ENCODE measurements at regions not wholly inside any gene's neighbourhood (a gene's known extent, or its start where the extent isn't known, plus 50 kb on each side); places are given as distances from the start of the nearest gene placed in this dataset.

DNA sequence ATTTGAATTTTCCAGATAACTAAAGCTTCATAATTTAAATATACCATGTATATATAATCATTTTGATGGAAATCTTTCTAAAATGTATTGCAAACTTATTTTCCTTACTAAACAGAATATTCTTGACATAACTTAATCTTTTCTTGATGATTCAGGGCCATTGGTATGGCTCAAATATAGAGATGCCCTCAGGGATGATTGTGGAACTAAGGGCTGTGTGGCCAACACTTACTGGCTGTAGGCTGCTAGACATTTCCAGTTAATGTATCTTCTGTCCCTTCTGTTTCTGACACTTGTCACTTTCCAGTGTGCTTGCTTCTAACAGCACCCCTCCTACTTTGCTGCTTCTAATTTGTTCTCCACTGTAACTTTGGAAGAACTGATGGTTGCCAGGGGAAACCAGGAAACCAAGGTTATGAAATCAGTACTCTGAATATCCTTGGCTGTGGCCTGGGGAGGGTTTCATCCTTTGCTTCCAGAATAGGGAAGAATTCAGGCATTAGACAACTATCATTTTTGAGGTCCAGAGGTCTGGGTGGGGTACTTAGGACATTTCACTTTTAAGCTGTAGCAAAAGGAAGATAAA is 697.2 kb downstream of the ETS1 start:
- DNase-seq (ENCODE audit: low read depth), result peak; percentile 35

GRCh38 chr11:127888386-127888785 is 699.0 kb downstream of the ETS1 start:
- DNase-seq (ENCODE audit: low read depth), result no peak

DNA sequence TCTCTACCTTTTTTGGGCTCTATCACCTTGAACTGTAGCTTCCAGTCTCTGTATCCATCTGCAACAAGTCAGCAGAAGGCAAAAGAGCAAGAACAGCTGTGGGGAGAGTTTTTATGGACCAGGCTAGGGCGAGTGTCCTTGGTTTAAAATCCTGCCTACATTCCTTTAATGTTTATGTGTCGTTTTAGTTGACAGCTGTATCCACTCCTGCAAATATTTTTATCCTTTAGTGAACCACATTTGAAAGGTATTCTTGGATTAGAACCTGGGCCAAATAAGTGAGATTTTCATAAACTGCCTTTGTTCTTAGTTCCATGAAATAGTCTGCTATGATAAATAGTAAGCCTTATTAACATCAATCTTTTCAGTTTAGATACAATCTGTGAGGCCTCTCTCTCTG is 712.2 kb downstream of the ETS1 start:
- peak; percentile 66 for DNase-seq (ENCODE audit: low read depth)

GRCh38 chr11:127873478-127873877 is 713.9 kb downstream of the ETS1 start:
- peak; percentile 26 for DNase-seq (ENCODE audit: low read depth)

GRCh38 chr11:127866109-127866508 is 721.2 kb downstream of the ETS1 start:
- no peak for DNase-seq (ENCODE audit: low read depth)

DNA sequence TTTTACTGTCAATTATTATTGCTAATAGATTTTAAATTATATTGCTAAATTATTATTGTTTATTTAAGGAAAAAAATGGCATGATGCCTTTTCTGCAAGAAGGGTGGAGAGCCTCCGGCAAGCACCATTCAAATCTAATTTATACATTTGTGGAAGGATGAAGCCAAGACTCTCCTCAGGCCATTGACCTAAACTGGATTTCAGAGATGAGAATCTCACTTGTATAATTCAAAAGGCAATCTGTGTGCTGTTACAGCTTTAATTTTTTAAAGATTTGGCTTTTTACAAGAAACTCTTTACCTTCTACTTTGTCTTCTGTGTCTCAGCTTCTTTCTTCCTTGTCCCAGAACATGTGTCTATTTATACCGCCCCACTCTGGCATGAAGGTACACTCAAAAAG is 722.5 kb downstream of the ETS1 start:
- DNase-seq (ENCODE audit: low read depth), result no peak

DNA sequence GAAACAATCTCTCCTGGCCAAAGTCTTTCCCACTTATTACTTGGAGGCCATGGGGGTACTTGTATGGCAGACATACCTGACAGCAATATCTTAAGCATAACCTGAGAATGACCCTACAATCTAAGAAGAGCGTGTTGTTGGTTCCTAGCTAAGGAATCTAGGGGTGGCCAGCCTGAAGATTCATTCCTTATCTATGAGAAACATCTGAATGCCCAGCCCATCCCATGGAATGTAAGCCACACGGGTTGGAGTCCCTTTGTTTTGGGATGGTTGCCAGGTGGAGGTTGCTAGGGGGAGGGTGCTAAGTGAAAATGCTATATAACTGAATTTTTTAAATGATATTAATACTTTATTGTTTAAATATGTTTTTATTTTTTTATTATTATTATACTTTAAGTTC is 725.0 kb downstream of the ETS1 start:
- DNase-seq (ENCODE audit: low read depth), result peak; percentile 81

DNA sequence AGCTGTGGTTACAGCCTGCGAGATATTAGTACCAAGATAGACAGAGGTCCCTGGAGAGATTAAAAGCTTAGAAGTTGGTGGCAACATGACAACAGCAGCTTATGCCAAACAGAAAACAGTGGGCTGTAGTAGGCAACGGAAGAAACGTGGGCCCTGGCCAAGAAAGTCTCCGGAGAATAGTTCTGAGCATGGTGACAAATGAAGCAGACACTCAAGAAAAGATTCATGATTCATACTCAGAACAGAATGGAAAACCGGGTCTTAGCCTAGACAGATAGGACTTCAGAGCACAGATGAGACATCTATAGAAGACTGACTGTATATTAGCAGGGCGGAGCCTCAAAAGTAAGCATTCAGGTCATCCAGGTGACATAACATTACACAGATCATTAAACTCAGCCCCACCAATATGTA is 727.4 kb downstream of the ETS1 start:
- peak; percentile 97 for DNase-seq (ENCODE audit: low read depth)

GRCh38 chr11:127844876-127845275 is 742.5 kb downstream of the ETS1 start:
- no peak for DNase-seq (ENCODE audit: low read depth)

DNA sequence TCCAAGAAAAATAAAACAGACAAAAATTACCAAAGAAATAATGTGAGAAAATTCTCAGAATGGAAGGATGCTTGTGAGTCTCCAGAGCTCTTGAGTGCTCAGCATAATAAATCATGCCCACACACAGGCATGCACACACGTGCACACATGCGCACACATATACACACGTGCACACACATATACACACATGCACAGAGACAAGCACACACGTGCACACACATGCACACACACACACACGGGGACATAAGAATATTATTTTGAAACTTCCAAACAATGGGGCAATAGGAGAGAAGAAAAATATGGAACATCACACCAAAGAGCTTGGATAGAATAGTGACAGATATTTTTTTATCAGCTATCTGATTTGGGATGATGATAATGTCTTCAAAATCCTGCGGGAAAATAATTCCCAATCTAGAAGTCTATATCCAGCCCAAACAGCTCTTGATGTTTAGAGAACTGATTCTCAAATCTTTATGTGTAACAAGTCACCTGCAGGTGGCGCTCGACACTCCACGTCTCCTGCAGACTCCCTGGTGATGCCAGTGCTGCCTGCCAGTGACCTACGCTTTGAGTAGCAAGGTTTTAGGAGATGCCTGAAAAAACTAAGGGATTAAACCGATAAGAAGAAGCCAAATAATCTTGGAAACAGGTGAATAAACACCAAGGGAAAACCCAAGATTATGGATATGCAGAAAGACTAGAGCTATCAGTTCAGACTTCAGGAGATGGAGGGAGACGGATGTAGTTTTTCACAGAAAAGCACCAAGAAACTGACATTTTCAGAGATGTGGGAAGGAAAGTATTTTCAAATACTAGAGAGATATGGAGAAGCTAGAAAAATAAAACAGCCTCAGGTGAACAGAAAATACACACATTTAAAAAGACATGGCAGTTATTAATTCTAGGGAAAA is 743.6 kb downstream of the ETS1 start:
- peak; percentile 87 for DNase-seq (ENCODE audit: low read depth)

DNA sequence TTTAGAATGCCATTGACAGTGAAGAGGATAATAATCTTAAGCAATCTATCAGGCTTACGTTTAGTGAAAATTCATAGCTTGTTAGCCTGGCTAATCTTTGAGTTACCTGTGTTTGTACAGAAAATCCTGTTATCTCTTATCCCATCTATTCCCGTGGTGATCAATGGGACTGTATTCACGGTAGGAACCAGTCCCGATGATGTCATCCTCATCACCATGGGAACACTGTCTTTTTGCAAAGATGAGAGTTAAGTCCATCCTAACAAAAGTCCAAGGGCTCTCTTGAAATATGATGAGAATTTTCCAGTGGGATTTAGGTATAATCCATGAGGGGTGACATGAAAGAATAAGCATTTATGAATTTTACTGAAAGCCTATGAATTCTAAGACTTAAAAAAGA is 762.2 kb downstream of the ETS1 start:
- no peak for DNase-seq (ENCODE audit: low read depth)

DNA sequence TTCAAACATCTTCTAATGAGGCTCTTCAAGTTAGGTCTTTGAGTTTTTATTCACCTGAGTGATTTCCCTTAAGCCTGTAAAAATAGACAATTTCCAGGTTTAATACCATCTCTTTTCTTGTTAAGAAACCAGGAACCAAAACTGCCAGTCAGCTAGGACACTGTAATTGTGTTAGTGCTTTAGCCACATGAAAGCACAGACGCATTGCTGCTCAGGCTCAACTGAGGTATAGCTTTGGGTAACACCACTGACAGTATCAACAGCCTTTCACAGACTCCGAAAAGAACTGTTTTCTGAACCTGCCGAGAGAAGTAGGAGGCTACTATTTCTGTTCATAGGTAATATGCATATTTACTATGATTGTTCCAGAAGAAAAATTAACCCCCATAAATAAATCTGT is 768.7 kb downstream of the ETS1 start:
- DNase-seq (ENCODE audit: low read depth), result no peak

- no peak for DNase-seq (ENCODE audit: low read depth)
Observed at GRCh38 chr11:127816962-127817361, 770.4 kb downstream of the ETS1 start.

DNA sequence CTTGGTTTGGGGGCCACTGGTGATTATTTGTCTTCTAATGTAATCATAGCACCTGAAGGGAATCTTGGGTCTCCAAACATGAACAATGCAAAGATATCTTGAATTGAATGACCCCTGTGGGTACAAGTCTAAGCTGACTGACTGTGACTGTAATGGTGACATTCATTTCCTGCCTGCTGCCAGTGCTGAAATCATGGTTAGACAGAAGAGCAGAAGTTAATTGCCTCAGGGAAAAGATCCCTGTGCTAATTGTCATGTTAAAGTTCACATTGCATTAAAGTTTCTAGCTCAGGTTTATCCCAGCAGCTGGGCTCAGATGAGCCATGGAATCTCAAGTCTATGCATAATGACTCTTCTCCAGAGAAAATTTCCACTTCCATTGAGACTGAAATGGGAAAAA is 772.0 kb downstream of the ETS1 start:
- no peak for DNase-seq (ENCODE audit: low read depth)

DNA sequence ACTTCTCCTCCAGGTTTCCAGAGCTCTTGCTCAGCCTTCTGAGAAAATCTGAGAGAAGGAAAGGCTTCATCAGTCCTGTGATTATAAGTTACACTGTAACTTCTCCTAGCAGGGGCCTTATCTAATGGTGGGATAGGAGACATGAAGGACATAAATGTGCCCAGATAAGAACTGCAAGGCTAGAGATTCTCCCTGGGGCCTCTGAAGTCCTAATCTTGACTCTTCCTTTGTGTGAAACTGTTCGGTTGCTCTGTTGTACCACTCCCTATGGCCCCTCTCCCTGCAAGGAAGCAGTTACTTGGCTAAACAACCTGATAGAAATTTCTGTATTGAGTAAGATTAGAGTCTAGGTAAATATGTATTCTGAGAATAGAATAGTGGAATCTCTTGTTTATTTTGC is 780.9 kb downstream of the ETS1 start:
- DNase-seq (ENCODE audit: low read depth), result no peak

GRCh38 chr11:127805771-127806170 is 781.6 kb downstream of the ETS1 start:
- DNase-seq (ENCODE audit: low read depth), result no peak

DNA sequence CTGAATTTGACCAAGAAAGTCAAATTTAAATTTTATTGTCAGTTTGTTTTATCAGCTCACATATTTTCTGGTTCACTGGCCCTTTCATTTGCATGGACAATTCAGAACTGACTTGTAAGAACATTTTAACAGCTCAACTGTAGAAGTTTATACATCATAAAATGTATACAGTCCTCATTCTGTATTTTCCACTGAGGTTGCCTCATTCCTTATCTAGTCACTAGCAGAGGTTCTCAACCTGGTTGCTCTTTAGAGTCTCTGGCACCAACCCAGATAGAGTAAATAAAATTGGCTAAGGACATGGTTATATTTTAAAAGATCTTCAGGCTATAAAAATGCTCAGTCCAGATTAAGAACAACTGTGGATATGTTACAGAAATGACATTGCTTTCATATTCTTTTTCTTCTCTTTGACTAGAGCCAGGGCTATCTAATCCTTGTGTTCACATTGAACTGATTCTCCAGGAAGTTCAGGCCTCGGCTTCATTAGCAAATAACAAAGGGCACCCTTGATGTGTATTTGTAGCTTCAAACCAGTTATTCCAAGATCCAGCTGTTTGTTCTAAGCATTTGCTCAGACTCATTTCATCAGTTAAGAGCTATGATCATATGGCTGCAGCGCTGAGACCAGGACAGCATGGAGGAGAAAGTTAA is 782.5 kb downstream of the ETS1 start:
- DNase-seq (ENCODE audit: low read depth), result no peak

GRCh38 chr11:127803755-127804154 is 783.6 kb downstream of the ETS1 start:
- DNase-seq (ENCODE audit: low read depth), result no peak

GRCh38 chr11:127800989-127801688 is 786.2 kb downstream of the ETS1 start:
- no peak for DNase-seq (ENCODE audit: low read depth)

DNA sequence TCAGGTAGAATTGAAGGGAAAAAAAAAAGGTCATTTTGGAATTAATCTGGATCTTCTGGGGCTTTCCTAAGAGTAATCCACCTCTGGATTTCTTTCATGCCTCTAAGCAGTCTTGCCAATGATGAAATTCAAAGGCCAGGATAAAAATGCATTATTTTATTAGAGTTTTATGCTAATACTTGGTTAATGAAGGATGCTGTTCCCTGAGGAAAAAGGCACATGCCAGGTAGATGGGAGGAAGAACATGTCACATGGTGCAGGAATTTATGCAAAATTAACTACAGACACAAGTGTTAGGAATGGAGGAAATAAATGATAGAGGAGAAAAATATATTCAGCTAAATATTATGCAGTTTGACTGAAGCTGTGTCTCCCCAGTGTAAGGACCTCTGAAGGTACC is 792.0 kb downstream of the ETS1 start:
- DNase-seq (ENCODE audit: low read depth), result no peak

GRCh38 chr11:127791844-127792243 is 791.3 kb upstream of the KIRREL3 start:
- no peak for DNase-seq (ENCODE audit: low read depth)

DNA sequence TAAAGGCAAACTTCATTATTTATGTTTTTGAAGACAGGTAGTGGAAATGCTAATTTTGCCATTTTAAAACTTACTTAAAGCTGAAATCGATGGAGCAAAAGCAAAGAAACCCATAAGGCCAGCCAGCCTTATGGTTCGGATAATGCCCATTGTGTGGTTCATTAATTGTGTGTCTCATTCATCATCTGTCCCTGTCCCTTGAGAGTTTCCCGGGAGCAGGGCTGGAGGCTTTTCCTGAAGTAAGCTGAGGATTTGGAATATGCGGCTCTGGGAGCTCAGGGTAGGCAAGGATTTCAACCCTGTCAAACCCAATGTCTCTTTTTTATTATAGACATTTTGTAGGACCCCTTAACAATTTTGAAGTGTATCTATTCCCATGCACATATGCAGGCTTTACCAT is 790.0 kb upstream of the KIRREL3 start:
- DNase-seq (ENCODE audit: low read depth), result no peak
